Type B pancreatic cell (in vitro differentiated cells): ENCODE measurements at regions not wholly inside any gene's neighbourhood (a gene's known extent, or its start where the extent isn't known, plus 50 kb on each side); places are given as distances from the start of the nearest gene placed in this dataset.

Source experiments
- DNase-seq: peaks from one replicate; pipeline ENCODE4 v3.0.0; 2021; ENCODE audit warnings: mixed read lengths; ENCODE audit not compliant: unreplicated experiment; ENCODE audit errors: extremely low spot score
- H3K27ac Mint-ChIP-seq: 2 replicates; pipeline ENCODE4 v1.8.0; 2021; ENCODE audit warnings: mild to moderate bottlenecking, mixed read lengths
- H3K27me3 Mint-ChIP-seq: 2 replicates; pipeline ENCODE4 v1.8.0; 2021; ENCODE audit warnings: mixed read lengths
- H3K36me3 Mint-ChIP-seq: 2 replicates; pipeline ENCODE4 v1.8.0; 2021; ENCODE audit warnings: mixed read lengths
- H3K4me1 Mint-ChIP-seq: one replicate; pipeline ENCODE4 v1.8.0; 2021; ENCODE audit warnings: mixed read lengths; ENCODE audit not compliant: unreplicated experiment
- H3K4me3 Mint-ChIP-seq: 2 replicates; pipeline ENCODE4 v1.8.0; 2021; ENCODE audit warnings: mild to moderate bottlenecking, mixed read lengths
- H3K9me3 Mint-ChIP-seq: 2 replicates; pipeline ENCODE4 v1.8.0; 2021; ENCODE audit warnings: mixed read lengths
- TF ChIP-seq, protein P1 (sequence below): fragments of 200-600 bp; sonication (generic); conservative IDR thresholded peaks from 2 replicates; pipeline ENCODE4 v1.5.0; 2021; ENCODE audit warnings: antibody characterized with exemption, mild to moderate bottlenecking

DNA sequence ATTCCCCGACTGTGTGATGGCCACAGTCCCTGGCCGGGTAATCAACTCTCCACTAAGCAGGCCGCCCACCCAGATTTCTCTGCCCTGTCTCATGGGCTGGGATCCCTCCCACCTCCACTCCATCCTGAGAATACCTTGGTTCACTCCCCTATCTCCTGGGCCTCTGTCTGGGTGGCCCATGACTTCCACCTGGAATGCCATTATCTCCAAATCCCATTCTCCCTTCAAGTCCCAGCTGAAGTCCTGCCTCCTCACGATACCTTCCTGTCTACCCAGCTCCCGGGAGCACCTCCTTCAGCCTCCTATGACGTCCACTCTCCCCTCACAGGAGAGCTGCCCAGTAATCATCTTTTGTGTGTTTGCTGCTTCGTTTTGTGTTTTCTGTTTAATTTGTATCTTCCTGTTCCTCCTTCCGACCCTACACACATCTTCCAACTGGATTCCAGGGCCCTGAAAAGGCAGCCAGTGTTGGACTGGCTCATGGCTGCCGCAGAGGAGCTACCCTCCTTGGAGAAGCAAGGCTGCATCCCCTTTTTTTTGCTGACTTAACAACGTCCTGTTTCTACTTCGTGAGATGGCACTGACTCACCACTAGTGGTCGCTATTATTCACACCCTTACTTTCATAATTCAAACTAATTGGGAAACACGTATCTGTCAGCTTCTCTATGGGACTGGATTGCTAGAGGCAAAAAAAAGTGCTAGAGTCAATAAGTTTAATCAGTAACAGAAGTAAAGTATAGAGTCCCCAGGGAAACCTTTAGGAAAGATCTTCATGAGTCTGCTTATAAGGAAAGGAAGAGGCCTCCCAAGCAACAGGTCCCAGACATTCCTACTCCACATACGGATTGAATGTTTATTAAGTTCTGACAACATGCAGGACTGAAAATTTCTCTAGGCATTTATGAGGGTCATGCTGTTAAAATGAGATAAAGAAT is 171.9 kb upstream of the GATA6 start:
- Mint-ChIP-seq H3K4me3 (no peak overlapping the region), H3K9me3 (no peaks in the 10 kb centered on the region), H3K27ac (peak overlapping the region; percentile 76), H3K27me3 (no peaks in the 10 kb centered on the region), H3K36me3 (no peaks in the 10 kb centered on the region), H3K4me1 (peaks cover 11% of the 10 kb centered on the region)
- TF ChIP-seq, protein P1, sequence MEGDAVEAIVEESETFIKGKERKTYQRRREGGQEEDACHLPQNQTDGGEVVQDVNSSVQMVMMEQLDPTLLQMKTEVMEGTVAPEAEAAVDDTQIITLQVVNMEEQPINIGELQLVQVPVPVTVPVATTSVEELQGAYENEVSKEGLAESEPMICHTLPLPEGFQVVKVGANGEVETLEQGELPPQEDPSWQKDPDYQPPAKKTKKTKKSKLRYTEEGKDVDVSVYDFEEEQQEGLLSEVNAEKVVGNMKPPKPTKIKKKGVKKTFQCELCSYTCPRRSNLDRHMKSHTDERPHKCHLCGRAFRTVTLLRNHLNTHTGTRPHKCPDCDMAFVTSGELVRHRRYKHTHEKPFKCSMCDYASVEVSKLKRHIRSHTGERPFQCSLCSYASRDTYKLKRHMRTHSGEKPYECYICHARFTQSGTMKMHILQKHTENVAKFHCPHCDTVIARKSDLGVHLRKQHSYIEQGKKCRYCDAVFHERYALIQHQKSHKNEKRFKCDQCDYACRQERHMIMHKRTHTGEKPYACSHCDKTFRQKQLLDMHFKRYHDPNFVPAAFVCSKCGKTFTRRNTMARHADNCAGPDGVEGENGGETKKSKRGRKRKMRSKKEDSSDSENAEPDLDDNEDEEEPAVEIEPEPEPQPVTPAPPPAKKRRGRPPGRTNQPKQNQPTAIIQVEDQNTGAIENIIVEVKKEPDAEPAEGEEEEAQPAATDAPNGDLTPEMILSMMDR, result peak; percentile 92
- no peak for DNase-seq

DNA sequence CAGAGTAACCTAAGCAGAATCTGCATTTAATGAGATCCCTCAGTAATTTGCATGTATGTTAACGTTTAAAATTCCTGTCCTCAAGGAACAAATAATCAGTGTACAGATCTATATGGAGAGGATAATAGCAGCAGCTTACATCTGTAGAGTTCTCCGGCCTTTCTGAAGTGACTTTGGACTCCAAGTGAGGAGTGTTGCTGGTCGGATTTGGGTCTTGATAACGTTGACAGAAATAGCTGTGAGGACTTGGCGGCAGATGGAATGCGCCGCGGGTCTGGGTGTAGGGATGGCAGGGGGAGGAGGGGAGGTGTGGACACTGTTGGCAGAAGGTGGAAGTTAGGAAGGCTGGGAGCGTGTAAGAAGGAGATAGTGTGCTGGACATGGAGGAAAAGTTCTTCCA is 170.9 kb upstream of the GATA6 start:
- Mint-ChIP-seq H3K4me1 (peaks cover 11% of the 10 kb centered on the region), H3K4me3 (no peak overlapping the region), H3K9me3 (no peaks in the 10 kb centered on the region), H3K27me3 (no peaks in the 10 kb centered on the region), H3K36me3 (no peaks in the 10 kb centered on the region), H3K27ac (peak overlapping the region; percentile 61)
- no peak for DNase-seq
- TF ChIP-seq, protein P1, result no peak

DNA sequence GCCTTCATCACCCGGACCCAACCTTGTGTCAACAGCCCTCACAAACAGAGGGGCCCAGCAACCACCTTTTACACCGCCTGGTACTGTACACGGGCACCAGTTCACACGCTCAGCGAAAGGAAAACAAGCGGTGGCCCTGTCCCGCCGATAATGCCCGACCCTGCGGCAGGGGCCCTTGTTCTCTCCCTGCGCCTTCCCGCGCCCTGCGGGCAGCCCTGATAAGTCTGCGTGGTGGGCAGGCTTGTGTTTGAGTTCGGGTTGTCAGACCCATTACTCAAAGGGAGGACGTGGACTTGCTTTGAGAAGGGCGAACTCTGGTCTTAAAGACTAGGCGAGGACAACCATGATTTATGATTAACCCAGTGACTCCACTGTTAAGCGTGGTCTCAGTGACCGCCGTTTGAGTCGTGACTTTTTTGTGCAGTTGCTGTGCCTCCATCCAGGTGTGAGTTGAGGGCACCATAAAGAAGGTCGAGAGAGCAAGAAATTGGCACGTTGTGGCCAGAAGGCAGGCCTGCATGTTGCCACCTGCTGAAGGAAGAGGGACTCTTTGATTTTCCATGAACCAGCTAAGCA is 167.4 kb upstream of the GATA6 start:
- H3K4me3 Mint-ChIP-seq, result peak overlapping the region; percentile 29
- H3K27ac Mint-ChIP-seq, result peak overlapping the region; percentile 76
- no peaks in the 10 kb centered on the region for H3K36me3 Mint-ChIP-seq
- H3K9me3 Mint-ChIP-seq, result no peaks in the 10 kb centered on the region
- no peak for DNase-seq
- no peaks in the 10 kb centered on the region for H3K27me3 Mint-ChIP-seq
- TF ChIP-seq, protein P1, result no peak
- H3K4me1 Mint-ChIP-seq, result peaks cover 20% of the 10 kb centered on the region

DNA sequence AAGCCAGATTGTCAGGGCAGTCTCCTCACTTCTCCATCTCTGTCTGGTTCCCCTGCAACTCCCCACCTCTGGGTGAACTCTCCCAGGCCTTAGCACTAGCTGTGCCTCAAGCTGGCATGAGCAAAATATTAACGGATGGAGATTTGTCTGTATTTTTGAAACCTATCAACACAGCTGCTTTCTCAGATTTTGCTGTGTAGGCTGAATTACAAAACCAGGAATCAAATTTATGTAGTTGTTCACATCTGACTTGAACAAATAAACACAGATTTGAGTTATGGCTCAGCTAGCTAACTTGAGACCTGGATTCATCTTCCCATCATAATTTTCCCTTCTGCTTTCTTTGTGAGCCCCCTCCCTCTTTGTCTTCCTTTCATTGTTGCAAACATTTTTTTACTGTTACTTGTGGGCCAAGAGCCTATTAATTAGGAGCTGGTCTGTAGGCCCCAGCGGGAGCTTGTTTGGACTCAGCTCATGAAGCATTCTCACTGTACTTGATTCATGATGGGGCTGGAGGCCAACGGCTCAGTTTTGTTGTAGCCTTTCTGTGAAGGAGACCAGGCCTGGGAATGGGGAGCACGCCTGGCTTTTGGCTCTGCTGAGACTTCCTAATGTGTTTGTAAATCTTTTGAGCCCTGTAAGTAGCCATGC is 164.1 kb upstream of the GATA6 start:
- H3K4me1 Mint-ChIP-seq, result peaks cover 14% of the 10 kb centered on the region
- TF ChIP-seq, protein P1, result no peak
- H3K27ac Mint-ChIP-seq, result no peak overlapping the region
- H3K27me3 Mint-ChIP-seq, result no peaks in the 10 kb centered on the region
- no peaks in the 10 kb centered on the region for H3K36me3 Mint-ChIP-seq
- DNase-seq, result no peak
- H3K4me3 Mint-ChIP-seq, result no peak overlapping the region
- peaks cover 4% of the 10 kb centered on the region for H3K9me3 Mint-ChIP-seq

DNA sequence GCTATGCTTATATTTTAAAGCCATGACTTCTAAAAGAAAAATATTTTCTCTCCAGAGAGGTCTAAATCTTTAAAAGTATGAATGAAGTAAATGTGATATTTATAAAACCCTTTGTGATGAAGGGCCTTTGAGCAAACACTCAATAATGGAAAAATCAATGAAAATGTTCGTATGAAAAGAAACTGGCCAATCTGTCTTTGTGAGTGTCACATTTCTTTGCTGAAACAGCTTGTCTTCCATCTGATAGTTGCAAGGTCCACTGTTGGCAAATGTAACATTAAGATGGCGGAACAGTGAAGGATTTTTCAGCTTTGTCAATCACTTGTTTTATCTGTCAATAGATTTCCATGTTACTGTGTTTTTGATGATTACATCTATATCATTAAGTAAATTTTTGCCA is 162.9 kb upstream of the GATA6 start:
- no peak for DNase-seq
- Mint-ChIP-seq H3K4me1 (peaks cover 14% of the 10 kb centered on the region), H3K4me3 (no peak overlapping the region), H3K36me3 (no peaks in the 10 kb centered on the region), H3K27ac (no peak overlapping the region), H3K27me3 (no peaks in the 10 kb centered on the region), H3K9me3 (peaks cover 4% of the 10 kb centered on the region)
- TF ChIP-seq, protein P1, result no peak
